OCI-LY3 (cell line): ENCODE measurements at regions not wholly inside any gene's neighbourhood (a gene's known extent, or its start where the extent isn't known, plus 50 kb on each side); places are given as distances from the start of the nearest gene placed in this dataset.

ENCODE experiments used
- H2AFZ ChIP-seq: fragments of 200-600, 300-600 bp; shearing (Covaris generic); 2 replicates; pipeline ENCODE4 v1.6.0; 2014; ENCODE audit warnings: antibody characterized with exemption, low read depth, low read length
- H3K27ac ChIP-seq: fragments of 200-600, 300-600 bp; sonication (generic); 2 replicates; pipeline ENCODE4 v1.5.1; 2014; ENCODE audit warnings: mild to moderate bottlenecking, low read length, moderate library complexity, mixed read lengths
- H3K27me3 ChIP-seq: fragments of 200-600, 300-600 bp; sonication (generic); 2 replicates; pipeline ENCODE4 v1.6.1; 2014; ENCODE audit warnings: low read depth, low read length, mixed read lengths
- H3K36me3 ChIP-seq: fragments of 200-600, 300-600 bp; sonication (generic); replicated peaks from 2 replicates; pipeline ENCODE3; 2014; ENCODE audit warnings: low read depth, low read length, mixed read lengths
- H3K4me1 ChIP-seq: fragments of 300-600, 200-600 bp; sonication (generic); 2 replicates; pipeline ENCODE4 v1.6.1; 2014; ENCODE audit warnings: low read length, mixed read lengths
- H3K4me2 ChIP-seq: fragments of 200-600, 300-600 bp; sonication (generic); 2 replicates; pipeline ENCODE4 v1.6.1; 2014; ENCODE audit warnings: low read length, mixed read lengths
- H3K4me3 ChIP-seq: fragments of 300-600, 200-600 bp; sonication (generic); 2 replicates; pipeline ENCODE4 v1.5.1; 2014; ENCODE audit warnings: antibody characterized with exemption, mild to moderate bottlenecking, low read length, moderate library complexity
- H3K79me2 ChIP-seq: fragments of 300-600, 200-600 bp; shearing (Covaris generic); 2 replicates; pipeline ENCODE4 v1.6.1; 2014; ENCODE audit warnings: mild to moderate bottlenecking, low read length, mixed read lengths
- H3K9ac ChIP-seq: fragments of 300-600, 200-600 bp; shearing (Covaris generic); 2 replicates; pipeline ENCODE4 v1.6.0; 2014; ENCODE audit warnings: mild to moderate bottlenecking, low read length, moderate library complexity
- H3K9me3 ChIP-seq: fragments of 200-600, 300-600 bp; shearing (Covaris generic); 2 replicates; pipeline ENCODE4 v1.6.1; 2014; ENCODE audit warnings: low read length, mixed read lengths; ENCODE audit not compliant: insufficient read depth
- H4K20me1 ChIP-seq: fragments of 200-600, 300-600 bp; sonication (generic); 2 replicates; pipeline ENCODE4 v1.6.1; 2016; ENCODE audit warnings: low read length, mixed read lengths; ENCODE audit not compliant: insufficient read depth
- CTCF ChIP-seq: fragments of 200-600, 300-600 bp; sonication (generic); IDR thresholded peaks from 2 replicates; pipeline ENCODE4 v1.5.1; 2014; ENCODE audit warnings: antibody characterized with exemption, low read length, low read depth
- EZH2phosphoT487 ChIP-seq: fragments of 200-600 bp; shearing (Covaris generic); IDR thresholded peaks from 2 replicates; pipeline ENCODE4 v1.6.1; 2018; ENCODE audit warnings: antibody characterized with exemption, mixed run types, low read depth

DNA sequence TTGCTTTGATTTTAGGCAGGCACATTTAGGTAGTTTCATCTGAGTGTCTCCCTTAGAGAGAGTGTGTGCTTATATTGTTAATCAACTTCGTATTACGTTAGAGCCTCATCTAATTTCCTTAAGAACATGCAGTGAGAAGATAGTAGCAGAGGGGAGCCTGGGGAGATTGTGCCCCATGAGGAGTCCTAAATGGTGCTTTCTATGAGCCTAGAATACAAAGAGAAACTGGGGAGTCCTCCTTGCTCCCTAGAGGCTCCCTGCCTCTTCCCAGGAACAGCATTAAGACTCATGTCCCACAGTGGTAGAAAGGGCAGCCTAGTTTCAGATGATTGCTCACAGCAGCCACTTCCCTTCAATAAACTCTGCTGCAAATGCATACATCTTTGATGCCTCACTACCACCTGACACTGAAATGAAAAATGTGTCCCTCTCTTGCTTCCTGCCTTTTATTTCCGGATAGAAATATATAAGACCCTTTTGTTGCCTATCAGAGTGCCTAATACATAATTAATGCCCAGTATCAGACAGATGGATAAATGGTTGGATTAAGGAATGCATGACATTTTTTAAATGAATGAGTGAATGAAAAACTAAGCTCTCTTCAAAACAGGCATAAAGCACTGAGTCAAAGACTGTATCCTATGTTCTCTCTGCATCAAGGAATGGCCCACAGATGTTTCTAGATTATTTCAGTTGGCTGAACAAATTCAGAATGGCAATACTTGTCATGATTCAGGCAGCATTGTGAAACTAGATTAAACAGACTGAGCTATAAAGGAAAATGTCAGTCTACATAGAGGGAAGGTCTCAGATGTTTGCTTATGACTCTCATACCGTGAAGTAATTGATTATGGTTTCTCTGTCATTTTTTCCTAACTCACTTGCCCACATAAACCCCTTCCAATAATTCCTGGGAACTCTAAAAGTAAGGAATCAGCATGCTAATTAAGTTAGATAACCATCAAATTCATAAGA lies 362.1 kb downstream of the LRRC3B start:
- Histone ChIP-seq H3K36me3 (no peaks in the 10 kb centered on the region), H4K20me1 (no peaks in the 10 kb centered on the region), H3K27ac (no peak overlapping the region), H3K27me3 (no peaks in the 10 kb centered on the region), H2AFZ (no peak overlapping the region), H3K4me2 (no peak overlapping the region), H3K9me3 (no peaks in the 10 kb centered on the region), H3K79me2 (no peaks in the 10 kb centered on the region), H3K4me3 (no peak overlapping the region), H3K9ac (no peak overlapping the region), H3K4me1 (no peaks in the 10 kb centered on the region)
- no peak for TF ChIP-seq CTCF
- TF ChIP-seq EZH2phosphoT487, result no peak

DNA sequence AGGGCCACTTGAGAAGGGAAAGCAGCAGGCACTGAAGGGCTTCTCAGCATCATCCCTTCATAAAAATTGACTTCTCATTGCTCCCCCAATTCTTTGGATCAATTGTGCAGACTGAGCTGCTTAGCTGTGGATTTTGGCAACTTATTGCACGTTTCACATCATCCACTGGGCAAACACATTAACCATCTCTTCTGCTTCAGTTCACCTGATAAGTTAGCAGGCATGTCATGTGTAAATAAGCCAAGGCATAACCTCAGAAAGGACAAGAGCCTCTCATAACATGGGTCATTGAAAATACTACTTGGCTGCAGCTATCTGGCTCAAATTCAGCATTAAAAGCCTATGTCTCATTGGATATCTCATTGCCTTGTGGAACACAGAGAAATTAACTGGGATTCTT lies 366.5 kb downstream of the LRRC3B start:
- H3K79me2 ChIP-seq, result no peaks in the 10 kb centered on the region
- TF ChIP-seq CTCF (no peak), EZH2phosphoT487 (no peak)
- no peak overlapping the region for H2AFZ ChIP-seq
- no peaks in the 10 kb centered on the region for H4K20me1 ChIP-seq
- H3K4me2 ChIP-seq, result no peak overlapping the region
- H3K36me3 ChIP-seq, result no peaks in the 10 kb centered on the region
- no peaks in the 10 kb centered on the region for H3K27me3 ChIP-seq
- no peak overlapping the region for H3K27ac ChIP-seq
- H3K9me3 ChIP-seq, result no peaks in the 10 kb centered on the region
- no peak overlapping the region for H3K9ac ChIP-seq
- H3K4me1 ChIP-seq, result no peaks in the 10 kb centered on the region
- no peak overlapping the region for H3K4me3 ChIP-seq

DNA sequence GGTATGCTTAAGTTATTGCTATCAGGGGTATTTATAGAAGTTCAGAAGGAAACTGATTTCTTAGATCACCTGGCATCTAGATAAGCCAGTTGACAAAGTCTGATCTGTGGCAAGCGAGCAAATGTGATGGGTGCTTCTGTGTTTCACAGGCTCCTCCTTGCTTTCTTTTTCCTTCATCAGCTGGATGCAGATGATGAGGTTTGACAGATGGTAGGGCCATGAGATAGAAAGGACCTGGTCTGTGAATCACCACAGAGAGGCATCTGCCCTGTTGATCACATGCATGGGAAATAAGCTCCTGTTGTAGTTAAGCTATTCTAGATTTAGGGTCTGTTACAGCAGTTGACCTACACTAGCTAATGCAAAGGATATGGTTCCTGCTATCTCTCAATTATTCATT lies 372.0 kb downstream of the NEK10 start:
- peak overlapping the region; percentile 53; the same call in 1 of the 2 replicates for H3K4me2 ChIP-seq
- no peak overlapping the region for H3K4me3 ChIP-seq
- no peaks in the 10 kb centered on the region for H4K20me1 ChIP-seq
- H3K79me2 ChIP-seq, result no peaks in the 10 kb centered on the region
- no peaks in the 10 kb centered on the region for H3K36me3 ChIP-seq
- H3K27ac ChIP-seq, result peak overlapping the region; percentile 38
- peaks cover 39% of the 10 kb centered on the region for H3K4me1 ChIP-seq
- no peaks in the 10 kb centered on the region for H3K27me3 ChIP-seq
- no peaks in the 10 kb centered on the region for H3K9me3 ChIP-seq
- TF ChIP-seq CTCF, result no peak
- no peak for TF ChIP-seq EZH2phosphoT487
- no peak overlapping the region for H3K9ac ChIP-seq
- H2AFZ ChIP-seq, result no peak overlapping the region

DNA sequence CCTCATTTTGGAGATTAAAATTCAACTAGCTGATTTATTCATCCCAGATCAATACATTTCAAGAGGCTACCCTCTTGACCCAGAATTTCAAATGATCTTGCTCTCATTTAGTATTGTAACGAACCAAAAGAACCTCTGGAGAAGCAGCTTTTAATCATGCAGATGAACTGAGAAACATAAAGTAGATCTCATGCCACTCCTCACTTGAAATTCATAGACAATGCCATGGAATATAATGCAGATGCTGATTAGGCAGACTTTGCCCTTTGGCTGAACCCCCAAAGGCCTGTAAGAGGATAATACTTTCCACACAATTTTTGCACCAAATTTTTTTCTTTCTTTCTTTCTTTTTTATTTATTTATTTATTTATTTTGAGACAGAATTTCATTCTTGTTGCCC lies 358.3 kb downstream of the NEK10 start:
- H3K4me1 ChIP-seq, result peaks cover 20% of the 10 kb centered on the region

More for the DNA sequence above, 358.3 kb downstream of the NEK10 start:
- Histone ChIP-seq H3K9ac (no peak overlapping the region), H2AFZ (no peak overlapping the region), H3K27ac (no peak overlapping the region), H3K4me2 (no peak overlapping the region), H3K9me3 (peaks cover 3% of the 10 kb centered on the region; the same call in 1 of the 2 replicates), H3K4me3 (no peak overlapping the region), H4K20me1 (no peaks in the 10 kb centered on the region), H3K79me2 (no peaks in the 10 kb centered on the region), H3K36me3 (no peaks in the 10 kb centered on the region), H3K27me3 (no peaks in the 10 kb centered on the region)
- TF ChIP-seq EZH2phosphoT487 (no peak), CTCF (no peak)
